WERI-Rb-1 (cell line): ENCODE measurements at regions not wholly inside any gene's neighbourhood (a gene's known extent, or its start where the extent isn't known, plus 50 kb on each side); places are given as distances from the start of the nearest gene placed in this dataset.

Source experiments
- DNase-seq: peaks from one replicate; pipeline ENCODE4 v3.0.0-alpha.2; 2020
- H3K27ac ChIP-seq: fragments of 250-450 bp; sonication (Bioruptor Pico); 2 replicates; pipeline ENCODE4 v1.5.1; 2020; ENCODE audit warnings: mild to moderate bottlenecking, moderate library complexity
- H3K27me3 ChIP-seq: fragments of 250-450 bp; sonication (Bioruptor Pico); 2 replicates; pipeline ENCODE4 v1.5.1; 2021; ENCODE audit warnings: mild to moderate bottlenecking, low read depth, moderate library complexity; ENCODE audit not compliant: insufficient read depth, severe bottlenecking
- H3K36me3 ChIP-seq: fragments of 250-450 bp; sonication (Bioruptor Pico); 2 replicates; pipeline ENCODE4 v1.5.1; 2020; ENCODE audit warnings: mild to moderate bottlenecking, moderate library complexity
- H3K4me3 ChIP-seq: 2 replicates; pipeline ENCODE4 v1.5.1; 2011; ENCODE audit warnings: low read depth, mild to moderate bottlenecking, control low read depth, low read length
- H3K9me3 ChIP-seq: fragments of 250-450 bp; sonication (Bioruptor Pico); 2 replicates; pipeline ENCODE4 v1.5.1; 2021; ENCODE audit warnings: mild to moderate bottlenecking, moderate library complexity; ENCODE audit not compliant: severe bottlenecking
- CTCF ChIP-seq: IDR thresholded peaks from 2 replicates; pipeline ENCODE4 v1.5.1; 2011; ENCODE audit warnings: low read depth, mild to moderate bottlenecking, control low read depth, inconsistent platforms, low read length

- no peak for TF ChIP-seq CTCF
- no peak for DNase-seq
- no peaks in the 10 kb centered on the region for H3K27me3 ChIP-seq
- no peak overlapping the region for H3K27ac ChIP-seq
- H3K9me3 ChIP-seq, result no peaks in the 10 kb centered on the region
- H3K36me3 ChIP-seq, result no peaks in the 10 kb centered on the region
- no peak overlapping the region for H3K4me3 ChIP-seq
Observed at GRCh38 chr5:3943859-3944258, 348.2 kb downstream of the IRX1 start.

- no peak for TF ChIP-seq CTCF
- H3K27me3 ChIP-seq, result no peaks in the 10 kb centered on the region
- H3K36me3 ChIP-seq, result no peaks in the 10 kb centered on the region
- no peak overlapping the region for H3K27ac ChIP-seq
- no peak overlapping the region for H3K4me3 ChIP-seq
- no peaks in the 10 kb centered on the region for H3K9me3 ChIP-seq
- no peak for DNase-seq
Observed at GRCh38 chr5:3944930-3945329, 349.3 kb downstream of the IRX1 start.

GRCh38 chr5:3948838-3949237 is 353.2 kb downstream of the IRX1 start:
- Histone ChIP-seq H3K27ac (no peak overlapping the region), H3K4me3 (no peak overlapping the region), H3K36me3 (no peaks in the 10 kb centered on the region), H3K27me3 (no peaks in the 10 kb centered on the region), H3K9me3 (peaks cover 10% of the 10 kb centered on the region)
- DNase-seq, result no peak
- TF ChIP-seq CTCF, result no peak

- Histone ChIP-seq H3K27ac (no peak overlapping the region), H3K4me3 (no peak overlapping the region), H3K36me3 (no peaks in the 10 kb centered on the region), H3K9me3 (peaks cover 10% of the 10 kb centered on the region), H3K27me3 (no peaks in the 10 kb centered on the region)
- no peak for TF ChIP-seq CTCF
- no peak for DNase-seq
Observed at GRCh38 chr5:3954199-3954598, 358.6 kb downstream of the IRX1 start.

GRCh38 chr5:3954633-3955032 is 359.0 kb downstream of the IRX1 start:
- TF ChIP-seq CTCF, result no peak
- Histone ChIP-seq H3K9me3 (peaks cover 10% of the 10 kb centered on the region), H3K36me3 (no peaks in the 10 kb centered on the region), H3K27me3 (no peaks in the 10 kb centered on the region), H3K27ac (no peak overlapping the region), H3K4me3 (no peak overlapping the region)
- no peak for DNase-seq

- Histone ChIP-seq H3K36me3 (no peaks in the 10 kb centered on the region), H3K9me3 (no peaks in the 10 kb centered on the region), H3K4me3 (no peak overlapping the region), H3K27ac (no peak overlapping the region), H3K27me3 (no peaks in the 10 kb centered on the region)
- TF ChIP-seq CTCF, result no peak
- DNase-seq, result no peak
Observed at GRCh38 chr5:3957658-3958057, 362.0 kb downstream of the IRX1 start.
